Fibroblast of pulmonary artery (primary cell): ENCODE measurements at regions not wholly inside any gene's neighbourhood (a gene's known extent, or its start where the extent isn't known, plus 50 kb on each side); places are given as distances from the start of the nearest gene placed in this dataset.

Experiments used
- DNase-seq: peaks from one replicate; pipeline ENCODE4 v3.0.0-alpha.2; 2010; ENCODE audit warnings: low read depth
- H3K4me3 ChIP-seq: replicated peaks from 2 replicates; pipeline ENCODE4 v1.5.1; 2011; ENCODE audit warnings: low read depth, mild to moderate bottlenecking, control low read depth, low read length, moderate library complexity
- CTCF ChIP-seq: IDR thresholded peaks from 2 replicates; pipeline ENCODE4 v1.5.1; 2011; ENCODE audit warnings: mild to moderate bottlenecking, control low read depth, low read length, inconsistent platforms; ENCODE audit errors: missing control alignments

- DNase-seq = no peak
- H3K4me3 ChIP-seq = no peak overlapping the region
- no peak for TF ChIP-seq CTCF
Measured at GRCh38 chr3:159657629-159658028, 331.0 kb upstream of the IL12A start.

GRCh38 chr3:159660326-159660725, 328.3 kb upstream of the IL12A start:
- no peak for DNase-seq
- no peak for TF ChIP-seq CTCF
- no peak overlapping the region for H3K4me3 ChIP-seq

- no peak overlapping the region for H3K4me3 ChIP-seq
- DNase-seq = no peak
- TF ChIP-seq CTCF = no peak
Measured at GRCh38 chr3:159660901-159661300, 327.7 kb upstream of the IL12A start.

- DNase-seq = no peak
- H3K4me3 ChIP-seq = no peak overlapping the region
- no peak for TF ChIP-seq CTCF
Measured at GRCh38 chr3:159662549-159662948, 326.1 kb upstream of the IL12A start.

GRCh38 chr3:159664006-159664405, 324.6 kb upstream of the IL12A start:
- DNase-seq = peak; percentile 3
- no peak for TF ChIP-seq CTCF
- H3K4me3 ChIP-seq = no peak overlapping the region

GRCh38 chr3:159664653-159665052, 324.0 kb upstream of the IL12A start:
- H3K4me3 ChIP-seq = no peak overlapping the region
- DNase-seq = no peak
- no peak for TF ChIP-seq CTCF

- no peak for DNase-seq
- no peak for TF ChIP-seq CTCF
Measured at GRCh38 chr3:159667261-159667660, 321.4 kb upstream of the IL12A start.

More at GRCh38 chr3:159667261-159667660, 321.4 kb upstream of the IL12A start:
- no peak overlapping the region for H3K4me3 ChIP-seq
